ENCODE measurements at regions not wholly inside any gene's neighbourhood (a gene's known extent, or its start where the extent isn't known, plus 50 kb on each side); places are given as distances from the start of the nearest gene placed in this dataset.

- Histone ChIP-seq H2AFZ (ENCODE audit: low read length) (no peak overlapping the region), H3K27me3 (ENCODE audit: insufficient read depth, low read length, poor library complexity, severe bottlenecking) (no peaks in the 10 kb centered on the region), H3K9me2 (replicated peaks; ENCODE audit: low read depth, low read length) (no peaks in the 10 kb centered on the region), H3K9ac (ENCODE audit: low read depth, low read length, poor library complexity, severe bottlenecking) (no peak overlapping the region), H3K4me1 (ENCODE audit: insufficient read depth, low read length, poor library complexity, severe bottlenecking) (no peaks in the 10 kb centered on the region), H3F3A (ENCODE audit: low read depth) (no peaks in the 10 kb centered on the region), H3K4me3 (ENCODE audit: low read length, poor library complexity, severe bottlenecking) (no peak overlapping the region), H3K36me3 (ENCODE audit: insufficient read depth, low read length) (no peaks in the 10 kb centered on the region), H4K20me1 (ENCODE audit: insufficient read depth, low read length, poor library complexity, severe bottlenecking) (no peaks in the 10 kb centered on the region), H3K9me3 (ENCODE audit: insufficient read depth, low read depth, low read length) (no peaks in the 10 kb centered on the region), H3K79me2 (ENCODE audit: insufficient read depth, low read length) (no peaks in the 10 kb centered on the region), H3K4me2 (ENCODE audit: low read depth, low read length, poor library complexity, severe bottlenecking) (no peak overlapping the region)
- TF ChIP-seq EZH2phosphoT487 (IDR thresholded peaks at IDR 0.05; ENCODE audit: borderline replicate concordance), result no peak
- no peak for TF ChIP-seq CTCF (conservative IDR thresholded peaks at IDR 0.05; ENCODE audit: low read length)
These were observed 62.3 kb upstream of the NCK2 start for GRCh38 chr2:105682401-105682800.

DNA sequence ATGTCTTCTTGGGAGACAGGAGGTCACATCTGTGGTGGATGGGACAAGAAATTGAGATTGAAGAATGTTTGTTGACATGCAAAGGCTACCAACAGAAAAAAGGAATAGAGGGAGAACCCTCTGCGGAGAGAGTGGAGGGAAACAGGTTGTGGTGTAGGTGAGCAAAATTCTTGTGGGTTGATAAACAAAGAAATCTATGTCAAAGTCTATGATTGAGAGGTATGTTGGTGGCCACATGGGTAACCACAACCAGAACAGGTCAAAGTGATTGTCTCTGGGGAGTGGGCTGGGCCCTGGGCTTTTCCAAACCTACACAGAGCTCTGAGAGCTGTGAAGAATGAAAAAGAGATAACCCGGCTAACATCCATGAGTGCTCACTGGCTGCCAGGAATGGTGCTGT is 62.8 kb upstream of the NCK2 start:
- no peaks in the 10 kb centered on the region for H3K9me2 ChIP-seq (replicated peaks; ENCODE audit: low read depth, low read length)
- no peaks in the 10 kb centered on the region for H3K36me3 ChIP-seq (ENCODE audit: insufficient read depth, low read length)

GRCh38 chr2:105680357-105680756 is 64.4 kb upstream of the NCK2 start:
- H3K9ac ChIP-seq (ENCODE audit: low read depth, low read length, poor library complexity, severe bottlenecking), result no peak overlapping the region
- H3K4me1 ChIP-seq (ENCODE audit: insufficient read depth, low read length, poor library complexity, severe bottlenecking), result no peaks in the 10 kb centered on the region
- H3K4me2 ChIP-seq (ENCODE audit: low read depth, low read length, poor library complexity, severe bottlenecking), result no peak overlapping the region
- H3K27me3 ChIP-seq (ENCODE audit: insufficient read depth, low read length, poor library complexity, severe bottlenecking), result no peaks in the 10 kb centered on the region
- H3F3A ChIP-seq (ENCODE audit: low read depth), result no peaks in the 10 kb centered on the region
- no peaks in the 10 kb centered on the region for H3K36me3 ChIP-seq (ENCODE audit: insufficient read depth, low read length)
- no peaks in the 10 kb centered on the region for H3K79me2 ChIP-seq (ENCODE audit: insufficient read depth, low read length)
- no peak overlapping the region for H2AFZ ChIP-seq (ENCODE audit: low read length)
- no peaks in the 10 kb centered on the region for H3K9me3 ChIP-seq (ENCODE audit: insufficient read depth, low read depth, low read length)
- no peaks in the 10 kb centered on the region for H4K20me1 ChIP-seq (ENCODE audit: insufficient read depth, low read length, poor library complexity, severe bottlenecking)
- no peaks in the 10 kb centered on the region for H3K9me2 ChIP-seq (replicated peaks; ENCODE audit: low read depth, low read length)
- TF ChIP-seq CTCF (conservative IDR thresholded peaks at IDR 0.05; ENCODE audit: low read length), result no peak
- no peak for TF ChIP-seq EZH2phosphoT487 (IDR thresholded peaks at IDR 0.05; ENCODE audit: borderline replicate concordance)
- H3K4me3 ChIP-seq (ENCODE audit: low read length, poor library complexity, severe bottlenecking), result no peak overlapping the region

More for the DNA sequence above, 62.8 kb upstream of the NCK2 start:
- Histone ChIP-seq H3K4me1 (ENCODE audit: insufficient read depth, low read length, poor library complexity, severe bottlenecking) (no peaks in the 10 kb centered on the region), H3K9ac (ENCODE audit: low read depth, low read length, poor library complexity, severe bottlenecking) (no peak overlapping the region), H2AFZ (ENCODE audit: low read length) (no peak overlapping the region), H3K79me2 (ENCODE audit: insufficient read depth, low read length) (no peaks in the 10 kb centered on the region), H3K9me3 (ENCODE audit: insufficient read depth, low read depth, low read length) (no peaks in the 10 kb centered on the region), H3K4me3 (ENCODE audit: low read length, poor library complexity, severe bottlenecking) (no peak overlapping the region), H3F3A (ENCODE audit: low read depth) (no peaks in the 10 kb centered on the region), H3K4me2 (ENCODE audit: low read depth, low read length, poor library complexity, severe bottlenecking) (no peak overlapping the region), H3K27me3 (ENCODE audit: insufficient read depth, low read length, poor library complexity, severe bottlenecking) (no peaks in the 10 kb centered on the region), H4K20me1 (ENCODE audit: insufficient read depth, low read length, poor library complexity, severe bottlenecking) (no peaks in the 10 kb centered on the region)
- TF ChIP-seq CTCF (conservative IDR thresholded peaks at IDR 0.05; ENCODE audit: low read length) (no peak), EZH2phosphoT487 (IDR thresholded peaks at IDR 0.05; ENCODE audit: borderline replicate concordance) (no peak)
